NCI-H187 (cell line): ENCODE measurements at regions not wholly inside any gene's neighbourhood (a gene's known extent, or its start where the extent isn't known, plus 50 kb on each side); places are given as distances from the start of the nearest gene placed in this dataset.
"Not testable (repeated sequence)": the region's sequence is repeated elsewhere in the genome, so short reads cannot be mapped to it uniquely, and the experiment has no call there.

Experiments
- DNase-seq, 2 experiments: peaks; one replicate each; lab custom pipeline; 2025; lab: John Stamatoyannopoulos, UW

DNA sequence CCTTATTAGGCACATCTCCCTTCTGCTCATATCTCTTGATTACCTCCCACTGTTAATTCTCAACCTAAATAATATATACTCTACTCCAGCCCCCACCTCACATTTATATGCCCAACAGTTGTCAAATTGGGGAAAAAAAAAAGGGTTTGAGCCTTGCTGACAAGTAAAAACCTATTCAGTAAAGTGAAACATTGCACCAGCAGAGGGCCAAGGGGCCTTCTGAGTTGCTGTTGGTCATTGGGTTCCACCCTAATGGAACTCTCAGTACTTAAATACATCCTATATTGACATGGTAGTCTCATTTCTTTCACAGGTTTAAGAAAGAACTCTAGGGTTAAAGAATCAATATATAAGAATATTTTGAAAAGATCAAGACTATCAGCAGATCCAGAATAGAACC is 362.2 kb downstream of the SMARCA1 start:
- DNase-seq: no peak

DNA sequence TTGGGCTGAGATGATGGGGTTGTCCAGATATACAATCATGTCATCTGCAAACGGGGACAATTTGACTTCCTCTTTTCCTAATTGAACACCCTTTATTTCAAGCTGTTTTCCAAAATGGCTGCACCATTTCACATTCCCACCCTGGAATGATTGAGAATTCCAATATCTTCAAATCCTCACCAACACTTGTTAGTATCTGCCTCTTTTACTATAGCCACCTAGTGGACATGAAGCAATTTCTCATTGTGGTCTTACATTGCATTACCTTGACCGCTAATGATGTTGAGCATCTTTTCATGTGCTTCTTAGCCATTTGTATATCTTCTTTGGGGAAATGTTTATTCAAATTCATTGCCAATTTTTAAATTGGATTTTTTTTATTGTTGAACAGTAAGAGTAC is 364.8 kb downstream of the SMARCA1 start:
- no peak for DNase-seq

GRCh38 chrX:129145840-129146272 is 377.4 kb downstream of the SMARCA1 start:
- no peak for DNase-seq

GRCh38 chrX:129145385-129145784 is 377.9 kb downstream of the SMARCA1 start:
- DNase-seq: no peak

- no peak for DNase-seq
Observed at GRCh38 chrX:129144172-129145038, 378.9 kb downstream of the SMARCA1 start.

DNA sequence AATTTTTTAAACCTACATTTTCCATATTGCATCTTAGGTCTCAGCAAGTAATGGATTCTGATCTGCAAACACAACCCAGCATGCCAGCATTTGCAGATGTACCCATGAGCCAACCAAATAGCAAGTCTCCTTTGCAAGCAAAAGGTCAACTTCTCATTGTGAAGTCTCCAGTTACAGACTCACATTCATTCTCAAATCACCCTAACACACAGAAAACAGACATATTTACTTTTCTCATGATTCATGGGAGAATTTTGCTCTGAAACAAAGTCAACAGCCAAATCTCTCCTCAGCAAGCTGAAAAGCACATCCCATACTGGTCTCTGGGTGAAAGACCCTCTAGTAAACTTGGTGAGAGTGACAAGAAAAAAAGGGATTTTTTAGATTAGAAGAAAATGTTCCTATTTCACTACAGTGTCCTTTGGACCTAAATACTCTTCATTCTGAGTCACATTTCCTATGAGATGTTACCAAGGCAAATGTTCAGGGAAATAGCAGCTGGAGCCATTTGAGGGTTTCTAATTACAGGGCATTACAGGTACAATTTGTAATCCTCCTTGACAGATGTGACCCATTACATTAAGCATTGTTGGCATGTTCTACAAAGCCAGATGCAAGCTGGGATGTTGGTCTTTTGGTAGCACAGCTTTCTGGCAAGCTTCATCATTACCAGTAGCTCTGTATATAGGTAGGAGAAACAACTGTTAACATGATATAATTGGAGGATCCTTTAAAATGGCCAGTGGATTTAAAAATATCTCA is 383.3 kb downstream of the SMARCA1 start:
- DNase-seq: no peak

DNA sequence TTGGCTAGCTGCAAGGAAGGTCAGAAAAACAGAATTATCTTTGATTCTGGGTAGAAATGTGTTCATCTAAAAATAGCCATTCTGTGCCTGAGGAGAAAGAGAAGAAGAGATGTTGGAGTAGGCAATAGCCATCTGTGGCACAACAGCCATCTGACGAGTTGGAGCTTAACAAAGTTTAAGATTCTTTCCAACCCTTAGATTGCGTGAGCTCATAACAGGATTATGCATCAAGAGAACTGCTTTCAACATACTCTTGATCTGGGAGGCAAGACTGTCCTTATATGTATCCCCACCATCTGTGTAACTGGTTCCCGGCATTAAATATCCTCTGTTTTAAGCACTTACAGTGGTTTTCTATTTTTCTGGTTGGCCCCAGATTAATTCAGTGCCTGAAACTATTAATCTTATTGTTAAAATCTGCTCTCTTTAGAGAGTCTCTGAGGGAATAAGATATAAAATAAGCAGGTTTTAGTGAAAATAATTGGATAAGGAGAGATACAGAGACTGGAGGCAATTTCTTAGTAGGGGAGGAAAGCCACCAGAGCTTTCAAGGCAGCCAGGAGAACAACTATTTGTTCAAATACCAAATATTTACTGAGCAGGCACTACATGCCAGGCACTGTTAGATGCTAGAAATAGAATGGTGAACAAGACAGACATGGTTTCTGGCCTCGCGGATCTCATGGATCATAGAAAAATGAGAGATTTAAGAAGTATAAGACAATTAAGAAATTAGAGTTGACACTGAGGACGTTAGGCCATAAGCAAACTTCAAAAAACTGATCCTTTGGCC is 398.0 kb downstream of the SMARCA1 start:
- no peak for DNase-seq

- DNase-seq: no peak
Observed at GRCh38 chrX:129123795-129124194, 399.5 kb downstream of the SMARCA1 start.

GRCh38 chrX:129116676-129117470 is 406.4 kb downstream of the SMARCA1 start:
- no peak for DNase-seq

DNA sequence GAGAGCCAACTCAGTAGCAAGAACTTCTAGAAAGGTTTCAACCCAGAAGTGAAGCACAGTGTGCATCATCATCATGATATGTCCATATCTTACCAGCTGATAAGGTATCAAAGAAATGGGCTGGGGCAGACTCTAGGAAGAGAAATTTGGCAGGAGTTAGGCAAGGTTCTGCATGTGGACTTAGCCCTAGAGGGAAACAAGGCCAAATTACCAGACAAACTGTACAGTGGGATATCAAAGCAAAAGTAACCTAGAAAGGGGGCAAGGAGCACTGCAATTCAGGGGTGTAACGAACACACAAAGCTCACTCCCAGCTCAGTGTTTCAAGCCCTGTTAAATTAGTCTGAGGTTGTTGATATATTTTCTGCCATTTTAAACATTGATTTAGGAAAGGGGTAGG is 407.4 kb downstream of the SMARCA1 start:
- no peak for DNase-seq

DNA sequence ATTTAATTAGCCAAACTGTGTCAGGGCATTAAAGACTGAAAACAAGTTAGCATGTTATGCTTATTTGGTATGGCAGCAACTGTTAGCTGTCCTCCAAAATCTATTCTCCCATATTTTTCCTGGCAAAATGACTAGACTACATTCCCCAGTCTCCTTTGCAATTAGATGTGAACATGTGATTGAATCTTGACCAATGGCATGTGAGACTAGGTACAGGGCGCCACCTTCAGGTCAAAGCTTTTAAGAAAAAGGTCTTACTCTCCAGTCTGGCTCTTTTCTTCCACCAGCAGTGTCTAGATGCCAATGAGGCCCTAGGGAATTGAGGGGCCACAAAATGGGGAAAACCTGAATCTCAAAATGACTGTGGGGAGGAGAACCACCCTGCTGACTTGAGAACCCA is 408.2 kb downstream of the SMARCA1 start:
- no peak for DNase-seq

GRCh38 chrX:129111081-129111798 is 412.1 kb downstream of the SMARCA1 start:
- DNase-seq: no peak

DNA sequence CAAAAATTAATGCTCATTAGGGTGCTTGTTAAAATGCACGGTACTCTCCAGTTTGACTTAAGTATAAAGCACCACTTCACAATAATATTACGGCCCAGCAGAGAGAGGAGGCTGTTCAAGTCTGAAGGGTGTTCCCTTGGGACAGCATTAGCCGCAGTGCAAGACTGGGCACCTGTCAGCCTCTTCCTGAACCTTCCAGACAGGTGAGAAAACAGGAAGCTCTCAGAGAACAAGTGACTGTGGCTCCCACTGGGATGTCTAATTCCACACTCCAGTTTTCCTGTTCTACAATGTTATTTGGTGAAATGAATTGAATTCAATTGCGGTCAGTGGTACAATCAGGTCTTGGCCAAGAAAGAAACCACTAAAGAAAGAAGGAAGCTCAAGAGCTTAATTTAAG is 414.4 kb downstream of the SMARCA1 start:
- no peak for DNase-seq

GRCh38 chrX:129099207-129099606 is 424.1 kb downstream of the SMARCA1 start:
- DNase-seq: no peak

GRCh38 chrX:129097668-129098067 is 425.6 kb downstream of the SMARCA1 start:
- no peak for DNase-seq

DNA sequence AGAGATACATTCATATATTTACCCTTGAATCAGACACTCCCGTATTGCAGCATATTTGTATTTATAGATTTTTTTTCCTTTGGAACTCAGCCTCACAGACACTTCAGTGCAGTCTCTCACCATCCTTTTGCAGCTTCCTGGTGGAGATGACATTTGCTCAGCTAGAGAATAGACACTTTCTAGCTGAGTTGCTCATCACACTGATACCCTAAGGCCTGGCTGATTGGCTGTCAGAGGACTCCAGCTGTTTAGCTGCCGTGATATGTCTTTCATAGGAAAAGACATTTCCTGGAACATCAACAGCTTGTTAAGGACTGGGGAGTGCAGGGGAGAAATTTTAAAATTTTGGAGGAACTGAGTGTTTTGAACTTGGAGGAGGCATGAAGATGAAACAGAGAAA is 429.6 kb downstream of the SMARCA1 start:
- no peak for DNase-seq

- DNase-seq: no peak
Observed at GRCh38 chrX:129092757-129093156, 430.5 kb downstream of the SMARCA1 start.

- DNase-seq: no peak
Observed at GRCh38 chrX:129092242-129092641, 431.0 kb downstream of the SMARCA1 start.

- DNase-seq: no peak
Observed at GRCh38 chrX:129091097-129091496, 432.2 kb downstream of the SMARCA1 start.

DNA sequence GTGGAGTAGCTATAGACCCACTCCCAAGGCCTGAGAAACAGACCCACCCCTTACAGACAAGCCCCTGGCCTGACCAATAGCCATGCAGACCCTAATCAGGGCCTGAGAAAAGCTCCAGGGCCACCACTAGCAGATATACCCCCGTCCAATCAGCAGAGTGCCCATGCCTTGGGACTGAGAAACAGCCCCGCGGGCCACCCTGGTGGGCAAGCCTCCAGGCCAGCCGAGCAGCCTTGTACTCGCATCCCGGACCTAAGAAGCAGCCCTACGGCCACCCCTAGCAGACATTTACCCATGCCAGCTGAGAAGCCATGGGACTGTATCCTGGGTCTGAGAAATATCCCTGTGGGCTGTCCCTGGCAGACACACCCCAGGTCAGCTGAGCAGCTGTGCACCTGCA is 436.5 kb downstream of the SMARCA1 start:
- DNase-seq: no peak

DNA sequence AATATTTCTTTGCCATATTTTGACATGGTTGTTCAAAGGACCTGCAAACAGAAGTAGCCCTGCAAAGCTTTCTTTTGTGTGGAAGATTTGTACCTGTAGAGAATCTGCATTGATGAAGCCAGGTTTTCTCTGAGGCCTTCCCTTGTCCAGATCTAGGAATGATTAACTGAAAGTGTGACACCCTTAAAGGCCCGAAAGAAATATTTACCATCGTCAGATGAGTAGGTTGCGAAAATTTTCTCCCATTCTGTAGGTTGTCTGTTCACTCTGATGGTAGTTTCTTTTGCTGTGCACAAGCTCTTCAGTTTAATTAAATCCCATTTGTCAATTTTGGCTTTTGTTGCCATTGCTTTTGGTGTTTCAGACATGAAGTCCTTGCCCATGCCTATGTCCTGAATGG is 439.0 kb downstream of the SMARCA1 start:
- not testable (repeated sequence) for DNase-seq
